Caki2 (cell line): ENCODE measurements at regions not wholly inside any gene's neighbourhood (a gene's known extent, or its start where the extent isn't known, plus 50 kb on each side); places are given as distances from the start of the nearest gene placed in this dataset.

Source experiments
- DNase-seq: peaks from one replicate; pipeline ENCODE4 v3.0.0-alpha.2; 2015; ENCODE audit warnings: low read depth
- in situ Hi-C: cut with HindIII; loops from 2 replicates; pipeline ENCODE4 v1.10.0; 2016; ENCODE audit warnings: low sequenced_read_pairs, low pct_unique_long_range_greater_than_20kb, mixed read lengths

DNA sequence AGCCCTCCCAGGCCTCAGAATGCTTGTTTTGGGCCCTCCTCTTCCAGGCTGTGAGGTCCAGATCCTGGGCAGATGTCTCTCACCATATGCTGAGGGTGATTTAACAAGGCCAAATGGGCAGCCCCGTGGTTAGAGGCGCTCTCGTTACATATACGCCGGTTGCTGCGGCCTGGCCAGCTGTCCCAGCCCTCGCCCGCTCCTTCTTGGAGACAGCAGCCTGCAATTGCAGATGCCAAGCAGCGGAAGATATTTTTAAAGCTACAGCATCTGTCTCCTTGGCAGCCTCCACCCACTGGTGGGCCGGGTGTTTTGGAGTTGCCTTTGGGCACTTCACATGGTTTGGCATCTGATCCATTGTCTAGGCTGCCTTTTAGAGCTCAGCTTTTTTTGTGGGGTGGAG is 178.8 kb upstream of the NFIA start:
- in situ Hi-C loops, result no loop called here
- no peak for DNase-seq

GRCh38 chr1:60899464-60899863 is 182.9 kb upstream of the NFIA start:
- in situ Hi-C loops, result no loop called here
- no peak for DNase-seq

GRCh38 chr1:60898987-60899386 is 183.4 kb upstream of the NFIA start:
- in situ Hi-C loops, result no loop called here
- DNase-seq, result no peak

- in situ Hi-C loops, result no loop called here
- DNase-seq, result no peak
These were observed 183.9 kb upstream of the NFIA start for GRCh38 chr1:60898413-60898812.

GRCh38 chr1:60896701-60897363 is 185.5 kb upstream of the NFIA start:
- in situ Hi-C loops, result no loop called here

GRCh38 chr1:60895701-60896100 is 186.7 kb upstream of the NFIA start:
- in situ Hi-C loops, result no loop called here
- DNase-seq, result no peak

More at GRCh38 chr1:60896701-60897363, 185.5 kb upstream of the NFIA start:
- DNase-seq, result no peak

DNA sequence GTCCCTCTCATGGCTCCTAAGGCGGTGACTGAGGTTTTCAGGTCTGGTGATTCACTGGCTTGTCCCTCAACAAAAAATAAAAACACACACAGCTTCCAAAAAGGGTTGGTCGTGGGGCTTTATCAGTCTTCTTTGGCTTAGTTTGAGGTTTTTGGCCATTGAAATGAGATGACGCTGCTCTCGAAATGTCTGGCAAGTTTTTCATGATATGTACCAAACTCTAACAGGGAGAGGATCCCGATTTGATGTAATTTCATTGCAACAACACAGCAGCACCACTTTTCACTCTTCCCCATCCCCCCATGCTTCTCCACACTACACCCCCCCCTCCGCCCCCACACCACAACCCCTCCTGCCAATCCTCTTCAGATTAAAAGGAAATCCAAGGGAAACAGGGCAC is 187.1 kb upstream of the NFIA start:
- DNase-seq, result no peak
- in situ Hi-C loops, result no loop called here

GRCh38 chr1:60894741-60895140 is 187.6 kb upstream of the NFIA start:
- no peak for DNase-seq
- in situ Hi-C loops, result no loop called here

- DNase-seq, result no peak
- in situ Hi-C loops, result no loop called here
These were observed 188.2 kb upstream of the NFIA start for GRCh38 chr1:60894130-60894529.

DNA sequence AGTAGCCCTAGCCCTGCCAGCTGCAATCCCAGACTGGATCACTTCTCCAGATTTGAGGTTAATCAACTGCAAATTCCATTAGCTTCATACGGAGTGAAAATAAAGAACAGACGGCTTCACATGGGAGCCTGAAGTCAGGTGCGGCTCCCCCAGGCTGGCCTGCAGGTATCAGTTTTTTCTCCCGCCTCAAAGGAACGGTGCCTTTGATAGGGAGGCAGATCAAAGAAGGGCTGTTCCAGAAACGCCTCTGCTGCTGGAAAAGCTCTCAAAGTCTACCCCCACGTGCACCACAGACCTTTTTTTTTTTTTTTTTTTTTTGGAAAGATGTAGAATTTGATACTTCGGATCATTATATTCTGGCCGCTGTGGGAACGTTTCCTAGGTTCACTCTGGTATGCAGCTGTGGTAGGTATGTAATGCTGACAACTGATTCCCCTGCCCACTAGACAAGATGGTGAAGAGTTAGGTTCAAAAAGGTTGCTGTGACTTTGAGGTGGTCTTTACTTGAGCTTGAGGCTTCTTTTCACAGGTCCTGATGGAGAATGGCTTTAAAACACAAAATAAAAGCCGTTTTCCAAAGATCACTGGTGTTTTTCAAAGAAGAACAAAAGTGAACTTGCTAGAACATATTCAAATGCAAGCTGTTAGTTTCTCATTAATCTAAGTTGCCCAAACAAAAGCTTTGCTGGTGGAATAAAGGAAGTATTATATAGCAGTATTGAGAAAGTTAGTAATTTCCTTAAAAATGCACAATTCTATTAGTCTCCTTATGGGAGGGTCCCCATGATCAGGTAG is 189.0 kb upstream of the NFIA start:
- no peak for DNase-seq
- in situ Hi-C loops, result no loop called here

DNA sequence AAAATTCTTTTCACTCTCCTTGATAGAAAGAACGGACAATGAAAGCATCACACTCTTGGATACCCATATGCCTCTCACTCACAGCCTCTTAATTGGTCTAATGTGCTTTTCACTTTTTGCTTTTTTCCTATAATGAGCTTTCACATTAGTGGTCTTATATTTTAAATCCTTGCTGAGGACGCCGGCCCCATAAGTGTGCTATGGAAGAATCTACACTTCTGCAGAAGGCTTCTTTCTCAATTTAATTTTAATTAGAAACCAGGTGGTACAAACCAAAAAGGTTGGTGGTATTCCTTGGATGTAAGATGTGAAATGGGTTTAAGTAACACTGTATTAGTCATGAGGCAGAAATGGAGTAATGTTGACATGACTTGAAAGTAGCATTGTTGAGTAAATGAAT is 190.6 kb upstream of the NFIA start:
- in situ Hi-C loops, result no loop called here
- no peak for DNase-seq

GRCh38 chr1:60891281-60891680 is 191.1 kb upstream of the NFIA start:
- in situ Hi-C loops, result no loop called here
- DNase-seq, result no peak

- no peak for DNase-seq
- in situ Hi-C loops, result no loop called here
These were observed 191.7 kb upstream of the NFIA start for GRCh38 chr1:60890664-60891063.

- in situ Hi-C loops, result no loop called here
- no peak for DNase-seq
These were observed 192.7 kb upstream of the NFIA start for GRCh38 chr1:60889709-60890108.

DNA sequence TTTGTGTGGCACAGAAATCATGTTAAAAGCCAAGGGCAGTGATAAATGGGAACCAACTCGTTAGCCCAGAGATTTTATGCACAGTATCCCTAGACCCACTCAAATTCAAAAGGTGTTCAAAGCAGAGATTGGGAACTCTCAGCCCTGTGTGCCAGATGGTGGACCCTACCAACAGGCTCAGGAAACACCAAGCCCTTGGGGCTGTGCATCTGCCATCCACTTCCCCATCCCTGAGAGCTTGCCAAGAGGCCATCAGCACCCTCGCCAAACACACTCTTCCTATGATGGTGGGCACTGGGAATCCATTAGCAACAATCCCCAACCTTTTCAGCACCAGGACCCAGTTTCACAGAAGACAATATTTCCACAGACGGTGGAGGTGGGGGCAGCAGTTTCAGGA is 194.2 kb upstream of the NFIA start:
- in situ Hi-C loops, result no loop called here
- no peak for DNase-seq

GRCh38 chr1:60886793-60887331 is 195.5 kb upstream of the NFIA start:
- no peak for DNase-seq
- in situ Hi-C loops, result no loop called here

DNA sequence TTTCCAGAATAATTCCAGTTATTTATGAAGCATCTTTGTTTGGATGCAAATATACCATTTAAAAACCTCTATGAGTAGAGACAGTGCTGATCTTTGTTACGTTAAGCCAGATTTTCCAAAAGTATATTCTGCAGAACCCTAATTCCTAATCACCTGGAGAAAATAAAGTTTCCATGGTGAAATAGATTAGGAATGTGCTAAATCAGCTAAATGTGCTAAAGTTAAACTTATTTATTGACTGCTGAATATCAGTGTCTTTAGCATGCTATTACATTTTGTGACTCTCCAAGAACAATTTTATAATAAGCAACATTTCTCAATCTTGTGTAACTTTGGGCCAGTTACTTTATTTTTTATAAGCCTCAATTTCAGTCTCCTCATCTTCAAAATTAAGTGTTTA is 196.3 kb upstream of the NFIA start:
- in situ Hi-C loops, result no loop called here

GRCh38 chr1:60880202-60880601 is 202.2 kb upstream of the NFIA start:
- in situ Hi-C loops, result no loop called here
- no peak for DNase-seq

More for the DNA sequence above, 196.3 kb upstream of the NFIA start:
- DNase-seq, result no peak

- no peak for DNase-seq
- in situ Hi-C loops, result no loop called here
These were observed 204.0 kb upstream of the NFIA start for GRCh38 chr1:60878323-60878722.

DNA sequence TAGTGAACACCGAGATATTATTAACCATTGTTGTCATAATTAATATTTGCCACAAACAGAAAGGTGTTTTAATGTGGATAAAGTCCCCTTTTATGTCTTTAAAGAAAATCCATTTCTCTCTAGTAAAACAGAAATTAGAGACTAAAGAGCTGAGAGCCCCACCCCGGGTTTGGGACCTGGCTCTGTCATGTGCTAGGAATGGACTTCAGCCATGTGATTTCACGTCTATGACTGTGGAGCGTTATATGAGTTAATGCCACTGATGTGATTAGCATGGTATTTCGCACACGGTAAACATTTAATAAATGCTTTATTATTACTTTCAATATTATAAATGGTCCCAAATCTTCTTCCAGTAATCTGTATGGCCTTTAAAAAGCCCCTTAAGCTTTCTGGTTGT is 205.0 kb upstream of the NFIA start:
- DNase-seq, result no peak
- in situ Hi-C loops, result no loop called here
